ENCODE measurements at regions not wholly inside any gene's neighbourhood (a gene's known extent, or its start where the extent isn't known, plus 50 kb on each side); places are given as distances from the start of the nearest gene placed in this dataset.

DNA sequence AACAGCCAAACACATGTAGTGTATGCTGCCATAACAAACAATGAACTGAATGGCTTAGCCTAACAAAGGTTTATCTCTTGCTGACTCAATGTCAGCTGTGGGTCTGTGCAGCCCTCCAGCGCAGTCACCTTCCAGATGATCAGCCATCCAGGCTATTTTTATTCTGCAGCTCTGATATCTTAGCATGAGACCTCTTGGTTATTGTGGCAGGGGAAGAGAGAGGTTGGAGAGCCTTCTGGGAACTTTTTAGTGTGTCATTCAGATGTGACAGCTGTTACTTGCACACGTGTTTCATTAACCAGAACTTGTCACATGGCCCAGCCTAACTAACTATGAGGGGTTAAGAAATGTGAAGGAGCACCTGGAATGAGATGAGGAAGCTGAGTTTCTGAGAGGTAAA, 202.5 kb downstream of the DHX35 start:
- no peaks in the 10 kb centered on the region for H3K36me3 Mint-ChIP-seq
- no peak for DNase-seq (ENCODE audit: low spot score)
- CTCF ChIA-PET, result interaction anchor here (1.5 kb wide), 1 partner anchor 100 kb away, joined by 3 read pairs; no protein-coding TSS in a partner anchor

More for the DNA sequence above, 202.5 kb downstream of the DHX35 start:
- Mint-ChIP-seq H3K9me3 (no peaks in the 10 kb centered on the region), H3K27me3 (ENCODE audit: low read depth) (no peaks in the 10 kb centered on the region), H3K4me1 (no peaks in the 10 kb centered on the region), H3K4me3 (no peak overlapping the region), H3K27ac (no peak overlapping the region)
- no peak for ATAC-seq
- TF ChIP-seq HMGA2 (CRISPR knock-in tag; IDR thresholded peaks at IDR 0.05) (no peak), ESRRA (CRISPR knock-in tag; IDR thresholded peaks at IDR 0.05; ENCODE audit: borderline replicate concordance) (no peak), ELF4 (CRISPR knock-in tag; IDR thresholded peaks at IDR 0.05; ENCODE audit: low read depth) (no peak), NR2C2 (CRISPR knock-in tag; IDR thresholded peaks at IDR 0.05) (no peak), ZNF121 (CRISPR knock-in tag; IDR thresholded peaks at IDR 0.05) (no peak), SP1 (CRISPR knock-in tag; conservative IDR thresholded peaks at IDR 0.05) (no peak), NFATC4 (CRISPR knock-in tag; IDR thresholded peaks at IDR 0.05) (no peak), MYBL2 (CRISPR knock-in tag; IDR thresholded peaks at IDR 0.05) (no peak), NR3C1 (CRISPR knock-in tag; conservative IDR thresholded peaks at IDR 0.05; ENCODE audit: low read depth) (no peak)
- TF ChIP-seq, protein P1, sequence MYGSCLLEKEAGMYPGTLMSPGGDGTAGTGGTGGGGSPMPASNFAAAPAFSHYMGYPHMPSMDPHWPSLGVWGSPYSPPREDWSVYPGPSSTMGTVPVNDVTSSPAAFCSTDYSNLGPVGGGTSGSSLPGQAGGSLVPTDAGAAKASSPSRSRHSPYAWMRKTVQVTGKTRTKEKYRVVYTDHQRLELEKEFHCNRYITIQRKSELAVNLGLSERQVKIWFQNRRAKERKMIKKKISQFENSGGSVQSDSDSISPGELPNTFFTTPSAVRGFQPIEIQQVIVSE (CRISPR knock-in tag; IDR thresholded peaks at IDR 0.05; ENCODE audit: borderline replicate concordance), result no peak
- TF ChIP-seq, protein P2, sequence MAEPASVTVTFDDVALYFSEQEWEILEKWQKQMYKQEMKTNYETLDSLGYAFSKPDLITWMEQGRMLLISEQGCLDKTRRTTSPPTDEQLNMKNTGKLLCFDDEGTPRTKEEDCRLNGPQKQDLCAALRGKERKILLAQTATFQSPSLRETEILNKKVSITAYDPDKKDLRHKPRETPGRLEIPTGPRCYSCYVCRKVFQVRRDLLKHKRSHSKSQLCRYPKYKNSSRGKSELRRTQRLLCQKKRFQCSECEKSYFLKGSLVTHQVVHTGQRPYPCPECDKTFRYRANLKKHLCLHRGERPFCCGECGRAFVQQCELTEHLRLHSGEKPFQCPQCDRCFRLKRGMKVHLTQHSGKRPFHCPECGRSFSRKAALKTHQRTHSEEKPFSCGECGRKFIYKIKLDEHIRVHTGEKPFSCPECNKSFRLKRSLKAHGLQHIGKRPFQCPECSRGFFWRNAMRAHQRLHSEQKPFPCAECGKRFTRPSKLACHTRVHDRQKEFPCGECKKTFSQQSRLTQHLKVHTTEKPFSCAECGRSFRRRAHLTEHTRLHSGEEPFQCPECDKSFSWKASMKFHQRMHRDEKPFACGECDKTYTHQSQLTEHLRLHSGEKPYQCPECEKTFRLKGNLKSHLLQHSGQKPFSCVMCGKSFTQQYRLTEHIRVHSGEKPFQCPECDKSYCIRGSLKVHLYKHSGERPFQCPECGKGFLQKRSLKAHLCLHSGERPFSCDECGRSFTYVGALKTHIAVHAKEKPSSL (CRISPR knock-in tag; conservative IDR thresholded peaks at IDR 0.05), result no peak
- TF ChIP-seq, protein P3, sequence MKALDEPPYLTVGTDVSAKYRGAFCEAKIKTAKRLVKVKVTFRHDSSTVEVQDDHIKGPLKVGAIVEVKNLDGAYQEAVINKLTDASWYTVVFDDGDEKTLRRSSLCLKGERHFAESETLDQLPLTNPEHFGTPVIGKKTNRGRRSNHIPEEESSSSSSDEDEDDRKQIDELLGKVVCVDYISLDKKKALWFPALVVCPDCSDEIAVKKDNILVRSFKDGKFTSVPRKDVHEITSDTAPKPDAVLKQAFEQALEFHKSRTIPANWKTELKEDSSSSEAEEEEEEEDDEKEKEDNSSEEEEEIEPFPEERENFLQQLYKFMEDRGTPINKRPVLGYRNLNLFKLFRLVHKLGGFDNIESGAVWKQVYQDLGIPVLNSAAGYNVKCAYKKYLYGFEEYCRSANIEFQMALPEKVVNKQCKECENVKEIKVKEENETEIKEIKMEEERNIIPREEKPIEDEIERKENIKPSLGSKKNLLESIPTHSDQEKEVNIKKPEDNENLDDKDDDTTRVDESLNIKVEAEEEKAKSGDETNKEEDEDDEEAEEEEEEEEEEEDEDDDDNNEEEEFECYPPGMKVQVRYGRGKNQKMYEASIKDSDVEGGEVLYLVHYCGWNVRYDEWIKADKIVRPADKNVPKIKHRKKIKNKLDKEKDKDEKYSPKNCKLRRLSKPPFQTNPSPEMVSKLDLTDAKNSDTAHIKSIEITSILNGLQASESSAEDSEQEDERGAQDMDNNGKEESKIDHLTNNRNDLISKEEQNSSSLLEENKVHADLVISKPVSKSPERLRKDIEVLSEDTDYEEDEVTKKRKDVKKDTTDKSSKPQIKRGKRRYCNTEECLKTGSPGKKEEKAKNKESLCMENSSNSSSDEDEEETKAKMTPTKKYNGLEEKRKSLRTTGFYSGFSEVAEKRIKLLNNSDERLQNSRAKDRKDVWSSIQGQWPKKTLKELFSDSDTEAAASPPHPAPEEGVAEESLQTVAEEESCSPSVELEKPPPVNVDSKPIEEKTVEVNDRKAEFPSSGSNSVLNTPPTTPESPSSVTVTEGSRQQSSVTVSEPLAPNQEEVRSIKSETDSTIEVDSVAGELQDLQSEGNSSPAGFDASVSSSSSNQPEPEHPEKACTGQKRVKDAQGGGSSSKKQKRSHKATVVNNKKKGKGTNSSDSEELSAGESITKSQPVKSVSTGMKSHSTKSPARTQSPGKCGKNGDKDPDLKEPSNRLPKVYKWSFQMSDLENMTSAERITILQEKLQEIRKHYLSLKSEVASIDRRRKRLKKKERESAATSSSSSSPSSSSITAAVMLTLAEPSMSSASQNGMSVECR (CRISPR knock-in tag; IDR thresholded peaks at IDR 0.05; ENCODE audit: borderline replicate concordance), result no peak
- TF ChIP-seq, protein P4, sequence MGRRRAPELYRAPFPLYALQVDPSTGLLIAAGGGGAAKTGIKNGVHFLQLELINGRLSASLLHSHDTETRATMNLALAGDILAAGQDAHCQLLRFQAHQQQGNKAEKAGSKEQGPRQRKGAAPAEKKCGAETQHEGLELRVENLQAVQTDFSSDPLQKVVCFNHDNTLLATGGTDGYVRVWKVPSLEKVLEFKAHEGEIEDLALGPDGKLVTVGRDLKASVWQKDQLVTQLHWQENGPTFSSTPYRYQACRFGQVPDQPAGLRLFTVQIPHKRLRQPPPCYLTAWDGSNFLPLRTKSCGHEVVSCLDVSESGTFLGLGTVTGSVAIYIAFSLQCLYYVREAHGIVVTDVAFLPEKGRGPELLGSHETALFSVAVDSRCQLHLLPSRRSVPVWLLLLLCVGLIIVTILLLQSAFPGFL (CRISPR knock-in tag; IDR thresholded peaks at IDR 0.05; ENCODE audit: borderline replicate concordance), result no peak
- TF ChIP-seq, protein P5, sequence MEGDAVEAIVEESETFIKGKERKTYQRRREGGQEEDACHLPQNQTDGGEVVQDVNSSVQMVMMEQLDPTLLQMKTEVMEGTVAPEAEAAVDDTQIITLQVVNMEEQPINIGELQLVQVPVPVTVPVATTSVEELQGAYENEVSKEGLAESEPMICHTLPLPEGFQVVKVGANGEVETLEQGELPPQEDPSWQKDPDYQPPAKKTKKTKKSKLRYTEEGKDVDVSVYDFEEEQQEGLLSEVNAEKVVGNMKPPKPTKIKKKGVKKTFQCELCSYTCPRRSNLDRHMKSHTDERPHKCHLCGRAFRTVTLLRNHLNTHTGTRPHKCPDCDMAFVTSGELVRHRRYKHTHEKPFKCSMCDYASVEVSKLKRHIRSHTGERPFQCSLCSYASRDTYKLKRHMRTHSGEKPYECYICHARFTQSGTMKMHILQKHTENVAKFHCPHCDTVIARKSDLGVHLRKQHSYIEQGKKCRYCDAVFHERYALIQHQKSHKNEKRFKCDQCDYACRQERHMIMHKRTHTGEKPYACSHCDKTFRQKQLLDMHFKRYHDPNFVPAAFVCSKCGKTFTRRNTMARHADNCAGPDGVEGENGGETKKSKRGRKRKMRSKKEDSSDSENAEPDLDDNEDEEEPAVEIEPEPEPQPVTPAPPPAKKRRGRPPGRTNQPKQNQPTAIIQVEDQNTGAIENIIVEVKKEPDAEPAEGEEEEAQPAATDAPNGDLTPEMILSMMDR (IDR thresholded peaks at IDR 0.05), result no peak
- TF ChIP-seq, protein P6, sequence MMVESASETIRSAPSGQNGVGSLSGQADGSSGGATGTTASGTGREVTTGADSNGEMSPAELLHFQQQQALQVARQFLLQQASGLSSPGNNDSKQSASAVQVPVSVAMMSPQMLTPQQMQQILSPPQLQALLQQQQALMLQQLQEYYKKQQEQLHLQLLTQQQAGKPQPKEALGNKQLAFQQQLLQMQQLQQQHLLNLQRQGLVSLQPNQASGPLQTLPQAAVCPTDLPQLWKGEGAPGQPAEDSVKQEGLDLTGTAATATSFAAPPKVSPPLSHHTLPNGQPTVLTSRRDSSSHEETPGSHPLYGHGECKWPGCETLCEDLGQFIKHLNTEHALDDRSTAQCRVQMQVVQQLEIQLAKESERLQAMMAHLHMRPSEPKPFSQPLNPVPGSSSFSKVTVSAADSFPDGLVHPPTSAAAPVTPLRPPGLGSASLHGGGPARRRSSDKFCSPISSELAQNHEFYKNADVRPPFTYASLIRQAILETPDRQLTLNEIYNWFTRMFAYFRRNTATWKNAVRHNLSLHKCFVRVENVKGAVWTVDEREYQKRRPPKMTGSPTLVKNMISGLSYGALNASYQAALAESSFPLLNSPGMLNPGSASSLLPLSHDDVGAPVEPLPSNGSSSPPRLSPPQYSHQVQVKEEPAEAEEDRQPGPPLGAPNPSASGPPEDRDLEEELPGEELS (CRISPR knock-in tag; IDR thresholded peaks at IDR 0.05), result no peak
- TF ChIP-seq, protein P7, sequence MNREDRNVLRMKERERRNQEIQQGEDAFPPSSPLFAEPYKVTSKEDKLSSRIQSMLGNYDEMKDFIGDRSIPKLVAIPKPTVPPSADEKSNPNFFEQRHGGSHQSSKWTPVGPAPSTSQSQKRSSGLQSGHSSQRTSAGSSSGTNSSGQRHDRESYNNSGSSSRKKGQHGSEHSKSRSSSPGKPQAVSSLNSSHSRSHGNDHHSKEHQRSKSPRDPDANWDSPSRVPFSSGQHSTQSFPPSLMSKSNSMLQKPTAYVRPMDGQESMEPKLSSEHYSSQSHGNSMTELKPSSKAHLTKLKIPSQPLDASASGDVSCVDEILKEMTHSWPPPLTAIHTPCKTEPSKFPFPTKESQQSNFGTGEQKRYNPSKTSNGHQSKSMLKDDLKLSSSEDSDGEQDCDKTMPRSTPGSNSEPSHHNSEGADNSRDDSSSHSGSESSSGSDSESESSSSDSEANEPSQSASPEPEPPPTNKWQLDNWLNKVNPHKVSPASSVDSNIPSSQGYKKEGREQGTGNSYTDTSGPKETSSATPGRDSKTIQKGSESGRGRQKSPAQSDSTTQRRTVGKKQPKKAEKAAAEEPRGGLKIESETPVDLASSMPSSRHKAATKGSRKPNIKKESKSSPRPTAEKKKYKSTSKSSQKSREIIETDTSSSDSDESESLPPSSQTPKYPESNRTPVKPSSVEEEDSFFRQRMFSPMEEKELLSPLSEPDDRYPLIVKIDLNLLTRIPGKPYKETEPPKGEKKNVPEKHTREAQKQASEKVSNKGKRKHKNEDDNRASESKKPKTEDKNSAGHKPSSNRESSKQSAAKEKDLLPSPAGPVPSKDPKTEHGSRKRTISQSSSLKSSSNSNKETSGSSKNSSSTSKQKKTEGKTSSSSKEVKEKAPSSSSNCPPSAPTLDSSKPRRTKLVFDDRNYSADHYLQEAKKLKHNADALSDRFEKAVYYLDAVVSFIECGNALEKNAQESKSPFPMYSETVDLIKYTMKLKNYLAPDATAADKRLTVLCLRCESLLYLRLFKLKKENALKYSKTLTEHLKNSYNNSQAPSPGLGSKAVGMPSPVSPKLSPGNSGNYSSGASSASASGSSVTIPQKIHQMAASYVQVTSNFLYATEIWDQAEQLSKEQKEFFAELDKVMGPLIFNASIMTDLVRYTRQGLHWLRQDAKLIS (CRISPR knock-in tag; IDR thresholded peaks at IDR 0.05; ENCODE audit: borderline replicate concordance), result no peak
- TF ChIP-seq, protein P8, sequence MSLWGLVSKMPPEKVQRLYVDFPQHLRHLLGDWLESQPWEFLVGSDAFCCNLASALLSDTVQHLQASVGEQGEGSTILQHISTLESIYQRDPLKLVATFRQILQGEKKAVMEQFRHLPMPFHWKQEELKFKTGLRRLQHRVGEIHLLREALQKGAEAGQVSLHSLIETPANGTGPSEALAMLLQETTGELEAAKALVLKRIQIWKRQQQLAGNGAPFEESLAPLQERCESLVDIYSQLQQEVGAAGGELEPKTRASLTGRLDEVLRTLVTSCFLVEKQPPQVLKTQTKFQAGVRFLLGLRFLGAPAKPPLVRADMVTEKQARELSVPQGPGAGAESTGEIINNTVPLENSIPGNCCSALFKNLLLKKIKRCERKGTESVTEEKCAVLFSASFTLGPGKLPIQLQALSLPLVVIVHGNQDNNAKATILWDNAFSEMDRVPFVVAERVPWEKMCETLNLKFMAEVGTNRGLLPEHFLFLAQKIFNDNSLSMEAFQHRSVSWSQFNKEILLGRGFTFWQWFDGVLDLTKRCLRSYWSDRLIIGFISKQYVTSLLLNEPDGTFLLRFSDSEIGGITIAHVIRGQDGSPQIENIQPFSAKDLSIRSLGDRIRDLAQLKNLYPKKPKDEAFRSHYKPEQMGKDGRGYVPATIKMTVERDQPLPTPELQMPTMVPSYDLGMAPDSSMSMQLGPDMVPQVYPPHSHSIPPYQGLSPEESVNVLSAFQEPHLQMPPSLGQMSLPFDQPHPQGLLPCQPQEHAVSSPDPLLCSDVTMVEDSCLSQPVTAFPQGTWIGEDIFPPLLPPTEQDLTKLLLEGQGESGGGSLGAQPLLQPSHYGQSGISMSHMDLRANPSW (CRISPR knock-in tag; conservative IDR thresholded peaks at IDR 0.05; ENCODE audit: low read depth), result no peak
- POLR2A ChIA-PET, result interaction anchor here (0.5 kb wide), 1 partner anchor 16 kb away, joined by 3 read pairs; no protein-coding TSS in a partner anchor

Data from WTC11 (cell line).